ENCODE measurements at regions not wholly inside any gene's neighbourhood (a gene's known extent, or its start where the extent isn't known, plus 50 kb on each side); places are given as distances from the start of the nearest gene placed in this dataset.

GRCh38 chr7:136133551-136133950 is 156.4 kb upstream of the MTPN start:
- TF ChIP-seq, protein P1, sequence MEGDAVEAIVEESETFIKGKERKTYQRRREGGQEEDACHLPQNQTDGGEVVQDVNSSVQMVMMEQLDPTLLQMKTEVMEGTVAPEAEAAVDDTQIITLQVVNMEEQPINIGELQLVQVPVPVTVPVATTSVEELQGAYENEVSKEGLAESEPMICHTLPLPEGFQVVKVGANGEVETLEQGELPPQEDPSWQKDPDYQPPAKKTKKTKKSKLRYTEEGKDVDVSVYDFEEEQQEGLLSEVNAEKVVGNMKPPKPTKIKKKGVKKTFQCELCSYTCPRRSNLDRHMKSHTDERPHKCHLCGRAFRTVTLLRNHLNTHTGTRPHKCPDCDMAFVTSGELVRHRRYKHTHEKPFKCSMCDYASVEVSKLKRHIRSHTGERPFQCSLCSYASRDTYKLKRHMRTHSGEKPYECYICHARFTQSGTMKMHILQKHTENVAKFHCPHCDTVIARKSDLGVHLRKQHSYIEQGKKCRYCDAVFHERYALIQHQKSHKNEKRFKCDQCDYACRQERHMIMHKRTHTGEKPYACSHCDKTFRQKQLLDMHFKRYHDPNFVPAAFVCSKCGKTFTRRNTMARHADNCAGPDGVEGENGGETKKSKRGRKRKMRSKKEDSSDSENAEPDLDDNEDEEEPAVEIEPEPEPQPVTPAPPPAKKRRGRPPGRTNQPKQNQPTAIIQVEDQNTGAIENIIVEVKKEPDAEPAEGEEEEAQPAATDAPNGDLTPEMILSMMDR (IDR thresholded peaks at IDR 0.05 in 4 of 5, conservative IDR thresholded peaks at IDR 0.05 in 1 of 5), result no peak
- no peak for TF ChIP-seq POLR2A (IDR thresholded peaks at IDR 0.05)

Data from gastrocnemius medialis (tissue), 4 donors.